GM06990 (cell line): ENCODE measurements at regions not wholly inside any gene's neighbourhood (a gene's known extent, or its start where the extent isn't known, plus 50 kb on each side); places are given as distances from the start of the nearest gene placed in this dataset.

Experiments used
- DNase-seq: peaks from one replicate; pipeline ENCODE4 v3.0.0-alpha.2; 2011; ENCODE audit not compliant: insufficient read length; ENCODE audit errors: extremely low read depth
- H3K27me3 ChIP-seq: replicated peaks from 2 replicates; pipeline ENCODE4 v1.6.0; 2011; ENCODE audit warnings: low read length; ENCODE audit not compliant: control insufficient read depth, insufficient read depth
- H3K36me3 ChIP-seq: 2 replicates; pipeline ENCODE4 v1.5.1; 2011; ENCODE audit warnings: low read length; ENCODE audit not compliant: control insufficient read depth, insufficient read depth
- H3K4me3 ChIP-seq: replicated peaks from 2 replicates; pipeline ENCODE4 v1.5.1; 2011; ENCODE audit warnings: low read depth, mild to moderate bottlenecking, control low read depth, low read length
- CTCF ChIP-seq: IDR thresholded peaks from 2 replicates; pipeline ENCODE4 v1.5.1; 2011; ENCODE audit warnings: low read length, control low read depth, mild to moderate bottlenecking, inconsistent platforms; ENCODE audit not compliant: insufficient read depth, poor library complexity, severe bottlenecking

- no peaks in the 10 kb centered on the region for H3K36me3 ChIP-seq
- DNase-seq: no peak
- no peak for TF ChIP-seq CTCF
- H3K27me3 ChIP-seq: no peaks in the 10 kb centered on the region; the same call in 1 of the 2 replicates
- H3K4me3 ChIP-seq: no peak overlapping the region
Measured at GRCh38 chr3:55296791-55297190, 190.3 kb downstream of the WNT5A start.

GRCh38 chr3:55296030-55296429, 191.1 kb downstream of the WNT5A start:
- no peaks in the 10 kb centered on the region; the same call in 1 of the 2 replicates for H3K27me3 ChIP-seq
- H3K4me3 ChIP-seq: no peak overlapping the region
- H3K36me3 ChIP-seq: no peaks in the 10 kb centered on the region
- DNase-seq: no peak
- no peak for TF ChIP-seq CTCF

DNA sequence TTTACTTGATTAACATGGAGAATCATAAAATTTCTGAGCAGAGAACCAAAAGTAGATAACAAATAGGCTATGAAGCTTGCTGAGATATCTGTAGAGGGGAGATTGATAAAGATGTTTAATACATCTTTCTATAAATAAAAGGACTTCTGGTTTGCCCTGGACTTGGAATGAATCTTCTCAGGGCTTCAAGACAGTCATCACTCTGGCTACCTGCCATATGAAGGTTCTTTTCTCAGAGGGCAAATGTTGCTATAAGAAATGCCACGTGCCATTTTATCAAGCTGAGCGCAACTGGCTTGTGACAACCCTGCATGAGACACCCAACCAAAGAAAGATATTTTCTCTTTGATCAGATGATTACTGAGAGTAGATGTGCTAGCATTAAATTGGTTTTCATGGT, 192.5 kb downstream of the WNT5A start:
- H3K27me3 ChIP-seq: no peaks in the 10 kb centered on the region; the same call in 1 of the 2 replicates
- TF ChIP-seq CTCF: no peak
- no peak for DNase-seq
- no peaks in the 10 kb centered on the region for H3K36me3 ChIP-seq
- H3K4me3 ChIP-seq: no peak overlapping the region

DNA sequence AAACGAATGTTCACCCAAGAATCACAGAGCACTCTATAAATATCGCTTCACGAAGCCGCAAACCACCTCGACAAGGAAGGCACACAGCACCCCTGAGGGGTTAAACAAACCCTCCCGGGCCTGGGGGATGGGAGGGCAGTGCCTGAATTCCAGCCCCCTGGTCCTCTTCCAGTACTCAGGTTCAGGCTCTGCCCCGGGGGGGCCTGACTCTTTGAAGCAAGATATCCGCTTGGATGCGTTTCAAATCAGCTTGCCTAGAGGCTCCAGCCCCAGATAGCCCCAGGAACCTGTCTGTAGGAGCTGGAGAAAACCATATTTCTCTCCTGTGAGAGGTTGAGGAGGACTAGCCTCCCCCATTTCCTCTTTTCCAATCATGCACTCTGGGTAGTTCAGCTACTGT, 194.7 kb downstream of the WNT5A start:
- H3K27me3 ChIP-seq: no peaks in the 10 kb centered on the region; the same call in 1 of the 2 replicates

DNA sequence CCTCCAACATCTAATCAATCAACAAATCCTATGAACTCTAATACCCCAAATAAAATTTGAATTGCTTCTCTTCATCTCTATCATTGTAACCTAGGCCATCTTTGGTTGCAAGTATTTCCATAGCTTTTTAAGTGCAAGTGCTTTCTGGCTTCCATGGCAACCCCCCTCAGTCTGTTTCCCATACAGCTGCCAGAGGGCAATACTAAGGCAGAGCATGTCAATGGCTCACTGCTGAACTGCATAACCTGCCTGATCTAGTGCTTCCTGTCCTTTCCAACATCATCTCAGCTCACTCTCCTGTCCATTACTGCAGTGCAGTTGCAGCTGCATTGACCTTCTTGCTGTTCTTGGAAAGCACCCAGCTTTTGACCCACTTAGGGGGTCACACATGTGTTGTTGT, 198.4 kb downstream of the WNT5A start:
- Histone ChIP-seq H3K4me3 (no peak overlapping the region), H3K27me3 (no peaks in the 10 kb centered on the region; the same call in 1 of the 2 replicates), H3K36me3 (no peaks in the 10 kb centered on the region)
- no peak for TF ChIP-seq CTCF
- DNase-seq: no peak

More for the DNA sequence above, 194.7 kb downstream of the WNT5A start:
- no peak overlapping the region for H3K4me3 ChIP-seq
- no peaks in the 10 kb centered on the region for H3K36me3 ChIP-seq
- TF ChIP-seq CTCF: no peak
- no peak for DNase-seq

GRCh38 chr3:55286693-55287092, 200.4 kb downstream of the WNT5A start:
- Histone ChIP-seq H3K27me3 (no peaks in the 10 kb centered on the region; the same call in 1 of the 2 replicates), H3K36me3 (no peaks in the 10 kb centered on the region), H3K4me3 (no peak overlapping the region)
- TF ChIP-seq CTCF: no peak
- DNase-seq: no peak
